IMR-90 (cell line): ENCODE measurements at regions not wholly inside any gene's neighbourhood (a gene's known extent, or its start where the extent isn't known, plus 50 kb on each side); places are given as distances from the start of the nearest gene placed in this dataset.

ENCODE experiments used
- ATAC-seq: fragments of 200-7000 bp; cut with Tn5 transposase; 2 replicates; pipeline ENCODE4 v1.9.1; 2020; ENCODE audit warnings: low read depth, mild to moderate bottlenecking, moderate library complexity
- BruUV-seq: library from RNA; stranded (reverse); fragments of 400-500 nt; replicated peaks from 2 replicates; lab custom pipeline; 2021; lab: Mats Ljungman, UMichigan
- CTCF ChIA-PET: fragments of 300-600 bp; formaldehyde crosslinking; extraction: SDS; loops from one replicate; lab custom pipeline; 2021; ENCODE audit warnings: antibody characterized with exemption; lab: Yijun Ruan, JAX
- POLR2A ChIA-PET: fragments of 300-600 bp; sonication (Branson Sonifier 250); formaldehyde crosslinking; loops from one replicate; lab custom pipeline; 2022; ENCODE audit warnings: antibody characterized with exemption; ENCODE audit not compliant: unreplicated experiment; lab: Charles Lee
- DNase-seq: peaks from one replicate; pipeline ENCODE4 v3.0.0; 2013
- H2AFZ ChIP-seq: replicated peaks from 2 replicates; pipeline ENCODE3; 2013; ENCODE audit warnings: low read length, mild to moderate bottlenecking; ENCODE audit not compliant: poor library complexity
- H2AK5ac ChIP-seq: 2 replicates; pipeline ENCODE4 v1.6.1; 2013; ENCODE audit warnings: low read depth, low read length, inconsistent platforms
- H2AK9ac ChIP-seq: replicated peaks from 2 replicates; pipeline ENCODE3; 2013; ENCODE audit warnings: mild to moderate bottlenecking, low read depth, low read length, moderate library complexity; ENCODE audit not compliant: poor library complexity
- H2BK120ac ChIP-seq: 2 replicates; pipeline ENCODE4 v1.6.1; 2013; ENCODE audit warnings: low read depth, low read length, inconsistent platforms
- H2BK15ac ChIP-seq: 3 replicates; pipeline ENCODE4 v1.6.1; 2013; ENCODE audit warnings: low read depth, low read length, inconsistent platforms
- H2BK20ac ChIP-seq: 2 replicates; pipeline ENCODE4 v1.6.1; 2013; ENCODE audit warnings: low read depth, mild to moderate bottlenecking, inconsistent platforms, low read length, moderate library complexity
- H2BK5ac ChIP-seq: 2 replicates; pipeline ENCODE4 v1.6.1; 2013; ENCODE audit warnings: mild to moderate bottlenecking, low read depth, low read length, inconsistent platforms; ENCODE audit not compliant: poor library complexity, severe bottlenecking
- H3K14ac ChIP-seq: replicated peaks from 2 replicates; pipeline ENCODE4 v1.6.1; 2013; ENCODE audit warnings: low read depth, low read length, inconsistent platforms
- H3K18ac ChIP-seq: 2 replicates; pipeline ENCODE4 v1.6.1; 2013; ENCODE audit warnings: low read depth, low read length, control low read depth
- H3K23ac ChIP-seq: 2 replicates; pipeline ENCODE4 v1.6.1; 2013; ENCODE audit warnings: low read depth, low read length, inconsistent platforms
- H3K27ac ChIP-seq: 2 replicates; pipeline ENCODE4 v1.5.1; 2013; ENCODE audit warnings: mild to moderate bottlenecking, control low read depth, low read length; ENCODE audit not compliant: insufficient read depth
- H3K27me3 ChIP-seq: 2 replicates; pipeline ENCODE4 v1.6.1; 2013; ENCODE audit warnings: low read length; ENCODE audit not compliant: control insufficient read depth, insufficient read depth
- H3K36me3 ChIP-seq: 2 replicates; pipeline ENCODE4 v1.6.1; 2013; ENCODE audit warnings: low read length, mixed read lengths; ENCODE audit not compliant: control insufficient read depth, insufficient read depth
- H3K4ac ChIP-seq: 2 replicates; pipeline ENCODE4 v1.6.1; 2013; ENCODE audit warnings: low read depth, low read length, inconsistent platforms
- H3K4me1 ChIP-seq: 2 replicates; pipeline ENCODE4 v1.6.1; 2013; ENCODE audit warnings: low read length, mixed read lengths; ENCODE audit not compliant: control insufficient read depth, insufficient read depth
- H3K4me2 ChIP-seq: 2 replicates; pipeline ENCODE4 v1.6.1; 2013; ENCODE audit warnings: low read depth, mild to moderate bottlenecking, control low read depth, low read length, moderate library complexity
- H3K4me3 ChIP-seq: 2 replicates; pipeline ENCODE4 v1.5.1; 2013; ENCODE audit warnings: low read depth, mild to moderate bottlenecking, control low read depth, low read length, moderate library complexity; ENCODE audit not compliant: insufficient read depth
- H3K56ac ChIP-seq: 2 replicates; pipeline ENCODE4 v1.6.1; 2013; ENCODE audit warnings: low read length, inconsistent platforms; ENCODE audit not compliant: insufficient read depth; ENCODE audit errors: extremely low read depth
- H3K79me1 ChIP-seq, 2 experiments: 2 replicates each; pipeline ENCODE4 v1.6.1; 2013; ENCODE audit warnings: low read length in 2 of 2, inconsistent platforms in 1 of 2, low read depth in 1 of 2
- H3K9ac ChIP-seq: 2 replicates; pipeline ENCODE4 v1.6.1; 2013; ENCODE audit warnings: low read depth, low read length, control low read depth
- H3K9me1 ChIP-seq: 2 replicates; pipeline ENCODE4 v1.6.1; 2013; ENCODE audit warnings: low read length, inconsistent platforms; ENCODE audit not compliant: insufficient read depth
- H3K9me3 ChIP-seq: 2 replicates; pipeline ENCODE4 v1.6.1; 2013; ENCODE audit warnings: low read length; ENCODE audit not compliant: control insufficient read depth, insufficient read depth
- H4K20me1 ChIP-seq: 2 replicates; pipeline ENCODE4 v1.6.1; 2013; ENCODE audit warnings: low read length, inconsistent platforms; ENCODE audit not compliant: insufficient read depth
- H4K5ac ChIP-seq: 2 replicates; pipeline ENCODE4 v1.6.1; 2013; ENCODE audit warnings: mild to moderate bottlenecking, low read depth, low read length, control low read depth
- H4K8ac ChIP-seq, 2 experiments: 2 replicates each; pipeline ENCODE4 v1.6.1; 2013; ENCODE audit warnings: low read depth in 2 of 2, low read length in 2 of 2, control low read depth in 1 of 2, inconsistent platforms in 1 of 2
- H4K91ac ChIP-seq: 2 replicates; pipeline ENCODE4 v1.6.1; 2013; ENCODE audit warnings: low read depth, low read length, inconsistent platforms; ENCODE audit not compliant: insufficient read depth
- BHLHE40 ChIP-seq: fragments of 150-350 bp; IDR thresholded peaks from 2 replicates; pipeline ENCODE4 v1.6.1; 2016; ENCODE audit warnings: mild to moderate bottlenecking, low read depth, low read length
- CEBPB ChIP-seq: IDR thresholded peaks from 2 replicates; pipeline ENCODE4 v1.6.1; 2012; ENCODE audit warnings: low read depth, low read length, improper control_type of control experiment
- FOS ChIP-seq: fragments of 150-350 bp; IDR thresholded peaks from 2 replicates; pipeline ENCODE4 v1.6.1; 2016; ENCODE audit warnings: low read depth, low read length
- RCOR1 ChIP-seq: IDR thresholded peaks from 2 replicates; pipeline ENCODE4 v1.6.1; 2012; ENCODE audit warnings: mild to moderate bottlenecking, low read length, improper control_type of control experiment; ENCODE audit not compliant: insufficient replicate concordance
- WGBS, 2 experiments: methylation state at CpG; one replicate each; pipeline versions ENCODE4 v1.1.5 to v1.1.7; 2013; ENCODE audit warnings: missing lambda C conversion rate in 2 of 2; ENCODE audit not compliant: insufficient read length in 1 of 2; ENCODE audit errors: extremely low coverage in 2 of 2; 5-methylcytosine and 5-hydroxymethylcytosine counted together
- dilution Hi-C: fragments of 300-500 bp; cut with HindIII; formaldehyde crosslinking; loops from one replicate; pipeline ENCODE4 v1.14.3; 2018; ENCODE audit warnings: low sequenced_read_pairs; ENCODE audit not compliant: unreplicated experiment
- in situ Hi-C: fragments of 300-500 bp; cut with MboI; formaldehyde crosslinking; loops from 3 replicates; pipeline ENCODE4 v1.14.3; 2019; ENCODE audit warnings: low sequenced_read_pairs, inconsistent platforms, mixed read lengths
- intact Hi-C: fragments of 100-400 bp; cut with micrococcal nuclease; formaldehyde crosslinking; loops from 2 replicates; pipeline ENCODE4 v1.10.0; 2022

- no TSS peak for BruUV-seq
- Histone ChIP-seq H3K4me2 (no peak overlapping the region; the same call in 1 of the 2 replicates), H3K79me1 (no peaks in the 10 kb centered on the region), H3K36me3 (no peaks in the 10 kb centered on the region), H3K4me3 (no peak overlapping the region), H2BK15ac (no peak overlapping the region), H3K56ac (no peak overlapping the region), H2BK5ac (no peak overlapping the region), H2AK5ac (no peak overlapping the region), H3K23ac (no peak overlapping the region; the same call in 1 of the 2 replicates), H4K5ac (no peak overlapping the region), H3K9ac (no peak overlapping the region), H4K91ac (peak overlapping the region; percentile 37; the same call in 1 of the 2 replicates), H4K8ac (no peak overlapping the region), H3K27me3 (no peaks in the 10 kb centered on the region), H3K4me1 (peaks cover 2% of the 10 kb centered on the region; the same call in 1 of the 2 replicates), H3K9me3 (no peaks in the 10 kb centered on the region), H3K9me1 (peaks cover 2% of the 10 kb centered on the region; the same call in 1 of the 2 replicates), H2AFZ (no peak overlapping the region), H2AK9ac (no peak overlapping the region), H3K18ac (no peak overlapping the region; the same call in 1 of the 2 replicates), H2BK20ac (0 out of 2 replicates have a peak overlapping the region, but pooled peaks have one; percentile 13), H3K14ac (0 out of 2 replicates have a peak overlapping the region, but pooled peaks have one; percentile 1), H4K20me1 (no peaks in the 10 kb centered on the region), H3K27ac (no peak overlapping the region), H2BK120ac (no peak overlapping the region; the same call in 1 of the 2 replicates), H3K4ac (no peak overlapping the region)
- dilution Hi-C loops (no loop called here), in situ Hi-C loops (no loop called here), intact Hi-C loops (loop anchor here (10.0 kb wide), 1 partner anchor 144 kb away; no protein-coding TSS in a partner anchor)
- TF ChIP-seq RCOR1 (no peak), CEBPB (peak; percentile 55; the same call in 1 of the 2 replicates), BHLHE40 (peak; percentile 61), FOS (peak; percentile 47; the same call in 1 of the 2 replicates)
- ChIA-PET CTCF (no interaction called here), POLR2A (no interaction called here)
- DNase-seq, result peak; percentile 64
- ATAC-seq, result peak; percentile 60; the same call in 1 of the 2 replicates
- 0% methylated on average over 1 of the region's 5 CpGs; no CpG with 5 or more reads in 1 of the 2 experiments for WGBS, 2 experiments
Observed at GRCh38 chr7:13099154-13099795, 411.8 kb downstream of the ARL4A start.
